DND-41 (cell line): ENCODE measurements at regions not wholly inside any gene's neighbourhood (a gene's known extent, or its start where the extent isn't known, plus 50 kb on each side); places are given as distances from the start of the nearest gene placed in this dataset.

Source experiments
- ATAC-seq: fragments of 200-7000 bp; cut with Tn5 transposase; 3 replicates; pipeline ENCODE4 v1.9.1; 2021; ENCODE audit warnings: low read depth; ENCODE audit not compliant: insufficient read depth
- DNase-seq: peaks from one replicate; pipeline ENCODE4 v3.0.0-alpha.2; 2020
- H2AFZ ChIP-seq: 2 replicates; pipeline ENCODE4 v1.6.0; 2012; ENCODE audit warnings: low read depth, low read length
- H3K27ac ChIP-seq: 2 replicates; pipeline ENCODE4 v1.5.1; 2012; ENCODE audit warnings: low read length, inconsistent platforms
- H3K27me3 ChIP-seq: fragments of 200-600 bp; sonication (generic); 2 replicates; pipeline ENCODE4 v1.6.0; 2012; ENCODE audit warnings: low read length, mild to moderate bottlenecking, inconsistent platforms; ENCODE audit not compliant: insufficient read depth, poor library complexity
- H3K36me3 ChIP-seq: 2 replicates; pipeline ENCODE4 v1.5.1; 2012; ENCODE audit warnings: low read length, inconsistent platforms; ENCODE audit not compliant: insufficient read depth
- H3K4me1 ChIP-seq: 2 replicates; pipeline ENCODE4 v1.5.1; 2012; ENCODE audit warnings: mild to moderate bottlenecking, low read length; ENCODE audit not compliant: insufficient read depth
- H3K4me2 ChIP-seq: 2 replicates; pipeline ENCODE4 v1.6.0; 2012; ENCODE audit warnings: mild to moderate bottlenecking, moderate library complexity, low read length, inconsistent platforms; ENCODE audit not compliant: insufficient read depth
- H3K4me3 ChIP-seq, 2 experiments: fragments of 200-600 bp in 1 of 2; shearing (Covaris generic) in 1 of 2; 2 replicates each; pipeline ENCODE4 v1.5.1; 2012 to 2016; ENCODE audit warnings: inconsistent platforms in 2 of 2, low read length in 2 of 2, mild to moderate bottlenecking in 2 of 2, low read depth in 1 of 2, moderate library complexity in 1 of 2
- H3K79me2 ChIP-seq: 2 replicates; pipeline ENCODE4 v1.6.0; 2012; ENCODE audit warnings: low read length, inconsistent platforms; ENCODE audit not compliant: insufficient read depth
- H3K9ac ChIP-seq: 2 replicates; pipeline ENCODE4 v1.6.0; 2012; ENCODE audit warnings: low read depth, mild to moderate bottlenecking, inconsistent platforms, low read length, moderate library complexity
- H3K9me3 ChIP-seq: 2 replicates; pipeline ENCODE4 v1.5.1; 2012; ENCODE audit warnings: low read length, moderate library complexity, mild to moderate bottlenecking, inconsistent platforms; ENCODE audit not compliant: insufficient read depth, severe bottlenecking
- H4K20me1 ChIP-seq: 2 replicates; pipeline ENCODE4 v1.6.0; 2012; ENCODE audit warnings: low read length; ENCODE audit not compliant: insufficient read depth
- EZH2 ChIP-seq: IDR thresholded peaks from 3 replicates; pipeline ENCODE4 v1.6.1; 2012; ENCODE audit warnings: borderline replicate concordance, low read depth, mild to moderate bottlenecking, moderate library complexity, low read length, inconsistent platforms; ENCODE audit not compliant: severe bottlenecking
- TF ChIP-seq, protein P1 (sequence below): IDR thresholded peaks from 2 replicates; pipeline ENCODE4 v1.5.1; 2012; ENCODE audit warnings: borderline replicate concordance, low read length, moderate library complexity, mild to moderate bottlenecking; ENCODE audit not compliant: poor library complexity, severe bottlenecking; ENCODE audit errors: extremely low read depth

DNA sequence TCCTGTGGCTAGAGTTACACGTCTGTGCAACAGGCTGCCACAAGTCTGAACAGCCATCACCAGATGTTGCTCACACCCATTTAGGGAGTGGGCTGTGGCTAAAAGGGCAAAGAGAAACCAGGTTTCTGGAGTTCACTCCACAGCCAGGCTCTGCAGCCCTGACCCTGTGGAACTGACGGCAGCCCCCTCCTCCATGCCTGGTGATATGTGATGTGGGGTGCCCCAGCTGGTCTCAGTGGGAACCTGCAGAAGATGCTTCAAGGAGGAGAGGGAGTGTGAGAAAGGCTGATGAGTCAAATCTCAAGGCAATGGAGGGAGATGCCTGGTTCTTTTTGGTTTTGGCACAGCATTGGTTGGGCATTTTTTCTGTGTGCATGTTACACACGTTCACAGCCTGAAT lies 130.6 kb downstream of the TPRA1 start:
- Histone ChIP-seq H2AFZ (no peak overlapping the region), H4K20me1 (peaks cover 13% of the 10 kb centered on the region), H3K4me2 (no peak overlapping the region), H3K9ac (no peak overlapping the region), H3K27me3 (peaks cover 11% of the 10 kb centered on the region), H3K79me2 (no peaks in the 10 kb centered on the region), H3K4me1 (no peaks in the 10 kb centered on the region), H3K36me3 (no peaks in the 10 kb centered on the region), H3K9me3 (no peaks in the 10 kb centered on the region), H3K27ac (no peak overlapping the region), H3K4me3 (no peak overlapping the region)
- ATAC-seq, result no peak
- DNase-seq, result no peak
- TF ChIP-seq, protein P1, sequence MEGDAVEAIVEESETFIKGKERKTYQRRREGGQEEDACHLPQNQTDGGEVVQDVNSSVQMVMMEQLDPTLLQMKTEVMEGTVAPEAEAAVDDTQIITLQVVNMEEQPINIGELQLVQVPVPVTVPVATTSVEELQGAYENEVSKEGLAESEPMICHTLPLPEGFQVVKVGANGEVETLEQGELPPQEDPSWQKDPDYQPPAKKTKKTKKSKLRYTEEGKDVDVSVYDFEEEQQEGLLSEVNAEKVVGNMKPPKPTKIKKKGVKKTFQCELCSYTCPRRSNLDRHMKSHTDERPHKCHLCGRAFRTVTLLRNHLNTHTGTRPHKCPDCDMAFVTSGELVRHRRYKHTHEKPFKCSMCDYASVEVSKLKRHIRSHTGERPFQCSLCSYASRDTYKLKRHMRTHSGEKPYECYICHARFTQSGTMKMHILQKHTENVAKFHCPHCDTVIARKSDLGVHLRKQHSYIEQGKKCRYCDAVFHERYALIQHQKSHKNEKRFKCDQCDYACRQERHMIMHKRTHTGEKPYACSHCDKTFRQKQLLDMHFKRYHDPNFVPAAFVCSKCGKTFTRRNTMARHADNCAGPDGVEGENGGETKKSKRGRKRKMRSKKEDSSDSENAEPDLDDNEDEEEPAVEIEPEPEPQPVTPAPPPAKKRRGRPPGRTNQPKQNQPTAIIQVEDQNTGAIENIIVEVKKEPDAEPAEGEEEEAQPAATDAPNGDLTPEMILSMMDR, result no peak
- TF ChIP-seq EZH2, result no peak

DNA sequence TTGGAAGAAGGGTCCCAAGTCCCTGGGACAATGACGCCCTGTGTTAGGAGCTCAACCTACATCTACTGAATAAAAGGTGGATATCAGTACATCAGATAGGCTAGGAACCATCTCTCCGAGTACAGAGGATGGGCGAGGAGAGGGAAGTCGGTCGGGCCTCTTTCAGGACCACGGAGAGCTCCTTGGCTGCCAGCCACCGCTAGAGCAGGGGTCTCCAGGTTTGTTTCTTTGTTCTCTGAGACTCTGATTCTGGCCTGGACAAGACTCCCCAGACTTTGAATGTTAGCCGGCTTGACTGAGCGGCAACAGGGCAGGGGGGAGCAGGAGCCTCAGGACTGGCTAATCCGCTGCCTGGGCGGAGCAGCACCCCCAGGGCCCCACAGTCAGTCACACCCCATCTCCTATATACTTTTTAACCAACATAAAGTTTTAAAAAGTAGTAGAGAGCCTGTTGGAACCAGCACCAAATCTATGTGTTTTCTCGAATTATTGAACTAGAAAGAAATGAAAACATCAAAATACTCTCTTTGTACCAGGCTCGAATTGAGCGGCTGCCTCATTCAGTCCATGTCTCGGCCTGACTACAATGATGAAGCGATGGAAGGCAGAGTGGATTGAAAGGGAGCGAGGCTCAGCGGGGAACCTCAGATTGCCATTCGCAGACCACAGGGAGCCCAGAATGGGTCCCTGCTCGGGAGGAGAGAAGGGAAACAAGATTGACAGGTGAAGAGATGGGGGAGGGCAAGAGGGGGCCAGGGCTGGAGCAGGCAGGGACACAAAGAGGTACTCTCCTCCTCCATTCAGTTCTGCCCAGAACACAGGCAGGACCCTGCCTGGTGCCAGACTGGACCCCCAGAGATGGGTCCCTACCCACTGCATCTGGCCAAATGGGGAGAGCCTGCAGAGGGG lies 131.6 kb downstream of the TPRA1 start:
- Histone ChIP-seq H3K4me2 (no peak overlapping the region), H3K9ac (no peak overlapping the region), H3K79me2 (no peaks in the 10 kb centered on the region), H4K20me1 (peaks cover 10% of the 10 kb centered on the region), H3K4me3 (no peak overlapping the region), H2AFZ (no peak overlapping the region), H3K27ac (no peak overlapping the region), H3K27me3 (peaks cover 13% of the 10 kb centered on the region), H3K4me1 (no peaks in the 10 kb centered on the region), H3K9me3 (no peaks in the 10 kb centered on the region), H3K36me3 (no peaks in the 10 kb centered on the region)
- ATAC-seq (peak; percentile 69), DNase-seq (peak; percentile 73)
- TF ChIP-seq, protein P1, result no peak
- TF ChIP-seq EZH2, result no peak

GRCh38 chr3:127457546-127458145 lies 132.9 kb downstream of the TPRA1 start:
- TF ChIP-seq, protein P1, result no peak
- no peak for TF ChIP-seq EZH2
- Histone ChIP-seq H3K79me2 (no peaks in the 10 kb centered on the region), H3K9ac (no peak overlapping the region), H3K36me3 (no peaks in the 10 kb centered on the region), H3K27me3 (peaks cover 13% of the 10 kb centered on the region), H3K4me3 (no peak overlapping the region), H4K20me1 (peaks cover 10% of the 10 kb centered on the region), H3K9me3 (no peaks in the 10 kb centered on the region), H3K4me2 (no peak overlapping the region), H2AFZ (no peak overlapping the region), H3K4me1 (no peaks in the 10 kb centered on the region), H3K27ac (no peak overlapping the region)
- DNase-seq (no peak), ATAC-seq (no peak)
